ENCODE measurements at regions not wholly inside any gene's neighbourhood (a gene's known extent, or its start where the extent isn't known, plus 50 kb on each side); places are given as distances from the start of the nearest gene placed in this dataset.
"Not testable (repeated sequence)": the region's sequence is repeated elsewhere in the genome, so short reads cannot be mapped to it uniquely, and the experiment has no call there.

GRCh38 chr1:220475608-220476007 lies 52.3 kb upstream of the MARK1 start:
- H3K4me3 ChIP-seq (replicated peaks; ENCODE audit: low read depth, low read length); DNase-seq (ENCODE audit: extremely low read depth, low read depth): not testable (repeated sequence)

GRCh38 chr1:220475141-220475540 lies 52.8 kb upstream of the MARK1 start:
- H3K4me3 ChIP-seq (replicated peaks; ENCODE audit: low read depth, low read length); DNase-seq (ENCODE audit: extremely low read depth, low read depth): not testable (repeated sequence)

- no peak overlapping the region for H3K4me3 ChIP-seq (replicated peaks; ENCODE audit: low read depth, low read length)
- TF ChIP-seq CTCF (IDR thresholded peaks at IDR 0.05; ENCODE audit: low read depth, low read length, missing control alignments) = no peak
- no peak for DNase-seq (ENCODE audit: extremely low read depth, low read depth)
These were observed 54.5 kb upstream of the MARK1 start for GRCh38 chr1:220473440-220473839.

GRCh38 chr1:220462752-220463151 lies 65.2 kb upstream of the MARK1 start:
- no peak for TF ChIP-seq CTCF (IDR thresholded peaks at IDR 0.05; ENCODE audit: low read depth, low read length, missing control alignments)
- no peak for DNase-seq (ENCODE audit: extremely low read depth, low read depth)
- no peak overlapping the region for H3K4me3 ChIP-seq (replicated peaks; ENCODE audit: low read depth, low read length)

GRCh38 chr1:220458936-220459335 lies 69.0 kb upstream of the MARK1 start:
- DNase-seq (ENCODE audit: extremely low read depth, low read depth) = no peak

GRCh38 chr1:220457957-220458609 lies 69.9 kb upstream of the MARK1 start:
- no peak for DNase-seq (ENCODE audit: extremely low read depth, low read depth)
- no peak overlapping the region for H3K4me3 ChIP-seq (replicated peaks; ENCODE audit: low read depth, low read length)
- TF ChIP-seq CTCF (IDR thresholded peaks at IDR 0.05; ENCODE audit: low read depth, low read length, missing control alignments) = no peak

More at GRCh38 chr1:220458936-220459335, 69.0 kb upstream of the MARK1 start:
- no peak overlapping the region for H3K4me3 ChIP-seq (replicated peaks; ENCODE audit: low read depth, low read length)
- no peak for TF ChIP-seq CTCF (IDR thresholded peaks at IDR 0.05; ENCODE audit: low read depth, low read length, missing control alignments)

GRCh38 chr1:220455559-220455958 lies 72.4 kb upstream of the MARK1 start:
- H3K4me3 ChIP-seq (replicated peaks; ENCODE audit: low read depth, low read length) = no peak overlapping the region
- TF ChIP-seq CTCF (IDR thresholded peaks at IDR 0.05; ENCODE audit: low read depth, low read length, missing control alignments) = no peak
- DNase-seq (ENCODE audit: extremely low read depth, low read depth) = no peak

- no peak for TF ChIP-seq CTCF (IDR thresholded peaks at IDR 0.05; ENCODE audit: low read depth, low read length, missing control alignments)
- no peak overlapping the region for H3K4me3 ChIP-seq (replicated peaks; ENCODE audit: low read depth, low read length)
- no peak for DNase-seq (ENCODE audit: extremely low read depth, low read depth)
These were observed 73.7 kb upstream of the MARK1 start for GRCh38 chr1:220454155-220454777.

All from HFF-Myc (cell line).